A673 (cell line): ENCODE measurements at regions not wholly inside any gene's neighbourhood (a gene's known extent, or its start where the extent isn't known, plus 50 kb on each side); places are given as distances from the start of the nearest gene placed in this dataset.

Experiments used
- BruUV-seq: library from RNA; stranded (reverse); fragments of 400-500 nt; replicated peaks from 2 replicates; lab custom pipeline; 2021; lab: Mats Ljungman, UMichigan
- CTCF ChIA-PET: fragments of 300-600 bp; sonication (Branson Sonifier 250); formaldehyde crosslinking; loops from one replicate; lab custom pipeline; 2022; ENCODE audit warnings: antibody characterized with exemption; lab: Charles Lee
- POLR2A ChIA-PET: fragments of 300-600 bp; sonication (Branson Sonifier 250); formaldehyde crosslinking; loops from one replicate; lab custom pipeline; 2022; ENCODE audit warnings: antibody characterized with exemption; ENCODE audit not compliant: low non-redundant PET; lab: Charles Lee
- DNase-seq: peaks from one replicate; pipeline ENCODE4 v3.0.0-alpha.2; 2015; ENCODE audit warnings: low spot score
- H3K27ac ChIP-seq: fragments of 200-600 bp; sonication (generic); 2 replicates; pipeline ENCODE4 v1.5.1; 2016; ENCODE audit warnings: mixed run types, low read depth, mild to moderate bottlenecking, mixed read lengths, antibody characterized with exemption, low read length; ENCODE audit not compliant: poor library complexity, severe bottlenecking
- H3K27me3 ChIP-seq: fragments of 200-600 bp; sonication (generic); replicated peaks from 2 replicates; pipeline ENCODE4 v1.6.1; 2017; ENCODE audit warnings: mixed run types, low read depth, mild to moderate bottlenecking, mixed read lengths, antibody characterized with exemption, low read length; ENCODE audit not compliant: insufficient read depth, poor library complexity
- H3K36me3 ChIP-seq: fragments of 200-600 bp; sonication (generic); 2 replicates; pipeline ENCODE4 v1.6.1; 2016; ENCODE audit warnings: mixed run types, mild to moderate bottlenecking, mixed read lengths, antibody characterized with exemption, low read length; ENCODE audit not compliant: insufficient read depth, poor library complexity, severe bottlenecking
- H3K4me1 ChIP-seq: fragments of 200-600 bp; sonication (generic); 2 replicates; pipeline ENCODE4 v1.6.1; 2017; ENCODE audit warnings: mixed run types, mild to moderate bottlenecking, mixed read lengths, antibody characterized with exemption, low read length; ENCODE audit not compliant: insufficient read depth, poor library complexity, severe bottlenecking
- H3K4me3 ChIP-seq: fragments of 200-600 bp; sonication (generic); 2 replicates; pipeline ENCODE4 v1.5.1; 2016; ENCODE audit warnings: low read depth, mixed run types, mild to moderate bottlenecking, mixed read lengths, low read length; ENCODE audit not compliant: poor library complexity, severe bottlenecking
- H3K9me3 ChIP-seq: fragments of 200-600 bp; sonication (generic); 2 replicates; pipeline ENCODE4 v1.6.1; 2016; ENCODE audit warnings: mixed run types, low read depth, mild to moderate bottlenecking, mixed read lengths, antibody characterized with exemption, low read length; ENCODE audit not compliant: poor library complexity, severe bottlenecking
- CTCF ChIP-seq: fragments of 300-800, 200-600 bp; sonication (generic); conservative IDR thresholded peaks from 2 replicates; pipeline ENCODE4 v1.5.1; 2017; ENCODE audit warnings: low read depth, mild to moderate bottlenecking, antibody characterized with exemption, low read length, moderate library complexity, mixed read lengths
- EZH2 ChIP-seq: fragments of 200-600 bp; sonication (generic); IDR thresholded peaks from 2 replicates; pipeline ENCODE4 v1.6.1; 2017; ENCODE audit warnings: borderline replicate concordance, low read depth, mild to moderate bottlenecking, mixed read lengths, antibody characterized with exemption, low read length; ENCODE audit not compliant: poor library complexity, severe bottlenecking
- intact Hi-C: fragments of 100-400 bp; cut with micrococcal nuclease; formaldehyde crosslinking; loops from one replicate; pipeline ENCODE4 v1.10.0; 2022; ENCODE audit not compliant: unreplicated experiment

GRCh38 chr2:17065536-17065935, 399.9 kb upstream of the CYRIA start:
- Histone ChIP-seq H3K27me3 (no peaks in the 10 kb centered on the region), H3K4me3 (no peak overlapping the region), H3K9me3 (no peaks in the 10 kb centered on the region), H3K4me1 (no peaks in the 10 kb centered on the region), H3K27ac (no peak overlapping the region), H3K36me3 (no peaks in the 10 kb centered on the region)
- intact Hi-C loops = no loop called here
- DNase-seq = no peak
- ChIA-PET CTCF (no interaction called here), POLR2A (no interaction called here)
- no TSS peak for BruUV-seq
- TF ChIP-seq CTCF (no peak), EZH2 (no peak)

- Histone ChIP-seq H3K4me1 (no peaks in the 10 kb centered on the region), H3K27me3 (no peaks in the 10 kb centered on the region), H3K4me3 (no peak overlapping the region), H3K36me3 (no peaks in the 10 kb centered on the region), H3K9me3 (no peaks in the 10 kb centered on the region), H3K27ac (no peak overlapping the region)
- intact Hi-C loops = no loop called here
- no TSS peak for BruUV-seq
- ChIA-PET POLR2A (no interaction called here), CTCF (no interaction called here)
- DNase-seq = no peak
- TF ChIP-seq EZH2 = no peak
- no peak for TF ChIP-seq CTCF
Measured at GRCh38 chr2:17061028-17061427, 395.4 kb upstream of the CYRIA start.

GRCh38 chr2:17059458-17059857, 393.8 kb upstream of the CYRIA start:
- no TSS peak for BruUV-seq
- no peaks in the 10 kb centered on the region for H3K36me3 ChIP-seq
- H3K27ac ChIP-seq = no peak overlapping the region
- ChIA-PET POLR2A (no interaction called here), CTCF (no interaction called here)
- H3K4me1 ChIP-seq = no peaks in the 10 kb centered on the region
- intact Hi-C loops = loop anchor here (10.0 kb wide), 1 partner anchor 285 kb away; no protein-coding TSS in a partner anchor
- H3K27me3 ChIP-seq = no peaks in the 10 kb centered on the region
- no peak for DNase-seq
- no peak overlapping the region for H3K4me3 ChIP-seq
- H3K9me3 ChIP-seq = no peaks in the 10 kb centered on the region
- TF ChIP-seq CTCF (no peak), EZH2 (no peak)
